HUDEP-2 (cell line): ENCODE measurements at regions not wholly inside any gene's neighbourhood (a gene's known extent, or its start where the extent isn't known, plus 50 kb on each side); places are given as distances from the start of the nearest gene placed in this dataset.
A peak's percentile ranks its signal among the peaks of the same experiment; 100 is the strongest.

Experiments
- DNase-seq, 76 experiments: peaks; one replicate each; lab custom pipeline; 2025; ENCODE audit not compliant: unreplicated experiment in 76 of 76; lab: John Stamatoyannopoulos, UW

DNA sequence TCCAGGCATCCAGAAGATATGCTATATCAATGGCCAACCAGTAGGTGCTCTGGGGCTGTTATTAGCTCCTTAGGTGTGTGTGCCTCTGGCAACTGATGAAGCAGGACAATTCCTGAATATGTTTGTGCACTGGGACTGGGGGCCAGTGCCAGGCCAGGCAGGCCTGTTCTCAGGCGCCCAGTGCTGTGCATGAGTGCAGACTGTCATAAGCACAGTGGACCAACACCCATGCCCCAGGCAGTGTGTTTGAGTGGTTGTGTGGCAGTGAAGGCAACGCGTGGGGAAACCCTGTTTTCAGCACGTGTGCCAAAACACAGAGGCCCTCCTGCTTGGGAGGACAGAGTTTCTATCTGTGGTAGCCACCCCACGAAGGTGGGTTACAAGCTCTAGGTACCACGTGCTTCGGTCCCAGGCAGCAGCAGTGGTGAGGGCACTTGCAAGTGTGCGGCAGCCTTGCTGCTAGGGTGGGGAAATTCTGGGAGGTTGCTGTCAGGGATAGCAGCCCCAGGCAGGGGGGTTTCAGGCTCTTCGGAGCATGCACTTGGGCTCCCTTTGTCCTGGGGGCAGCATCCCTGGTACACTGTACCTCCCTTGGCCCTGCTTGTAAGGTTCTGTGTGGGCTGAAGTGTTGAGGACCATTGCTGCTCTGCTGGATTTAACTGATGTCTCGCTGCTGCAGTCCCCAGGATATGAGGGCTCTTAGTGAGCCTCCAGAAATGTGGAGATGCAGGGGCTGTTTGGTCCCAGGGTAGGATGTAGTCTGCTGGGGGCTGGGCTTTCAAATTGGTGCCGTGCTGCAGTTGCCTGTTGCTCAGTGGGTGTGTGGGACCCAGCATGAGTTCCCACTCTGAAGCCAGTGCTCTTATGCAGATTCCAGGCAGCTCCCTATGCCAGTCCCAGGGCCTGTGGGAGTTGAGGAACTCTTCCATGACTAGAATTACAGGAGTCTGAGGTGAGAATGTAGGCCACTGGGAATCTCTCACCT is 280.9 kb downstream of the RPRM start:
- no peak for DNase-seq

DNA sequence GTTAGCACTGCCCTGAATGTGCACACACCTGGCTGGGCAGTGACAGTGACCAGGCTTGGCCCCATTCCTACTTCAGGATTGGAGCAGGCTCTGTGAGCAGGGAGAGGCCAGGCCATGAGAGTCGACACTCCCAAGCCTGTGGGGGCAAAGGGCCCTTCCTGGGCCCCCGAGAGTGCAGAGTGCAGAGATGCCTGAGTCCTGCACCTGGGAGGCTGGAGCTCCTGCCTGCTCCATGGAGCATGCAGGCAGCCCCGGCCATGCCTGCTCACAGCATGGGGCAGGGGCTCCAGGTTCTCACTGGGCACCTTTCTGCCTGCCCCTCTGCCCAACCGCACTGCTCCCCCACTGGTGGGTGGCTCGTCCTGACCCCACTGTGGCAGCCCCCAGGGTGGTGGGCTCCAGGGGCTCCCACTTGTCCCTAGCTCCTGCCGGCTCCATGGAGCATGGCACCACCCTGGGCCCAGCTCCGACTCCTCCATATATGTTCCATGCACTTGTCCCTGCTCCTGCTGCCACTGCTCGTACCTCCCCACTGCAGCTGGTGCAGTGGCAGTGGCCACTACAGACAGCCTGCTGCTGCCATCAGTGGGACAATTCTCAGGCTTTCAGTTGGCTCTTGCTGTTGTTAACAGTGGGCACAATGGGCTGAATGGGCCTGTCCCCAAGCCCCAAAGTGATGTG is 282.0 kb downstream of the RPRM start:
- DNase-seq = no peak

DNA sequence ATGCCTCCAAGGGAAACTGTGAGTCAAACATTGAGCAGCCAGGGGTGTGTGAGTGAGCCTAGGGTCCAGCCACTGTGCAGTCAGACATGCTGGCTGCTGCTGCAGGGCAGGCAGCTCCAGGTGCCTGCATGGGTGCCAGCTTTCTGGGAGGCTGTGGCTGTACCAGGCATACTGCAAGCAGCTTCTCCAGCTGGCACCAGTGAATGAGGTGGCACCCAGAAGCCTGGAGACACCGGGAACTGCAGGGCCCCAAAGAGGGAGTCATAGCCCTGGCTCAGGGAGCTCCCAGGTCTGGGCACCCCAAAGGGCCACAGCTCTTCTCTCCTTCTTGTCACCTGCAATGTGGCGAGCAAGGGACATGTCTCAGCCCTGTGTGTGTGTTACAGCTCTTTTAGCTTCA is 283.2 kb downstream of the RPRM start:
- DNase-seq = no peak

GRCh38 chr2:153189091-153189888 is 289.3 kb downstream of the RPRM start:
- DNase-seq = no peak

- no peak for DNase-seq
Measured at GRCh38 chr2:153179808-153180207, 298.8 kb downstream of the RPRM start.

GRCh38 chr2:153169609-153170008 is 309.0 kb downstream of the RPRM start:
- no peak for DNase-seq

DNA sequence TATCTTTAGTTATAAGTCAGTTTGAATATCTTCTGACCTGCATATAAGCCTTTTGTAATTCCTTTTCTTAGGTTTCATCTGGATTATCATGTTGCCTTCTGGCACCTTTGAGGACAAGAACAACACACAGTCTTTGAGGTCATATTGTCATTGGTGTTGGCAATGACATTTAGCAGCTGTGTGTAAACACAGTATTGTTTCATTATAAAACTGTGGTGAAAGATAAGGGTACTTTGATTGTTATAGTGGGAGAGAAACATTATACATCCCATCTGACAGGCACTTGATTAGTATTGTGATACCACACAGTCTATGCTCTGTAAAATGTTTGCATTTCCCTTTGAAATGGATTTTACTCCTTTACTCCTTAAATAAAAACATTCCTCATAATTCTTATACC is 313.5 kb downstream of the RPRM start:
- DNase-seq = no peak

- DNase-seq = peak in 15 of 76 experiments; percentile 0 to 23 (median 4)
Measured at GRCh38 chr2:153163055-153163454, 315.5 kb downstream of the RPRM start.

DNA sequence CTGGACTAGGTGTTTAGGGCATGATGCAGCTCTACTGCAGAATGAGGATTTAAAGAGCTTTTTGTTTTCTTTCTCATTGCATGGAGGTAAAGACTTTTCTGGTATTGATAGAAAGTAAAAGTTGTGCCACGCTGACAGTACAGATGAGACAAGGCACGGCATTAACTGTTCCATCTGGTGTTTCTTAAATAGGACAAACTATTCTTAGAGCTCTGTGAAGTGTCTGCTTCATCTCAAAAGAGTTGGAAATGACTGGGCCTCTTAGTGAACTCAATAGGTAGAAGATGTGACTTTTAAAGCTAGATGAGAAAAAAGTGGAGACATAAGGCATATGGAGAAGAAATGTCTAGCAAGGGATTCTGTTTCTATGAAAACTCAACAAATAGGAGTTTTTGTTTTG is 321.8 kb downstream of the RPRM start:
- DNase-seq = no peak

DNA sequence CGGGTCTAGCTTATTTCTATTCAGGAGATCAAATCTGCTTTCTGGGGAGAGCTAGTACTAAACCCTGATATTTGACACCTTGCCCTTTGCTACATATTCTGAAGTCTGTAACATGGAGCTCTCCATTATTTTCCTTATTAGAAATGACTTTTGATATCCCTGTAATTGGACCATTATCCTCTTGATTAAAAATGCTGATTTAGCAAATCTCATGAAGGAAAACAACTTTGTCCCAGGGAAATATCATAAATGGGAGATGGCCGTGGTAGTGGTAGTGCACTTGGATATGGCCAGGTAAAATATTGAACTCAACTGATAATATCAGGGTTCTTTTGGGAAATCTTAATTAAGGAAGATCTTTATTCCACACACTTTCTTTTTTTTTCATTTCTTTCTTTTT is 326.5 kb downstream of the RPRM start:
- DNase-seq = no peak

DNA sequence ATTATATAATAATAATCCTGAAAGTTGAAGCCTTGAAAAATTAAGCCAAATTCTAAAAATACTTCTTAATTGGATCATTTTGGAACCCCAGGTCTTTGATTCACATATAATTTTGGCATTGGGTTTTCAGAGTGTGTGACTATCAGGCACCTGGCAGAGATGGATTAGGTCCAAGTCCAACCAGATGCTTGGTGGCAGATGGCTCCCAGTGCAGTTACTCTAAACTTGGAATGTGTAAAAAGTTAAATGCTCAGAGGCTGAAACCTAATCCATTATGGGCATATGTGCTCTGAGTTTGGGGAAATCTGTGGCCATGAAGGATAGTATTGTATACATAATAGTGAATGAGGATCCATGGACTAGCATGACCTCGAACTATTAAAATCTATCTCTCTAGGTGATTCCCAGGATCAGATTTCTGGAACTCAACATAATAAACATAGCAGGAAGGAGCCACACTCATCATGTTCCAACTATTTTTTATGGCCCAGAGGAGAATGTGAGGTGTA is 333.0 kb downstream of the RPRM start:
- DNase-seq = no peak

- no peak for DNase-seq
Measured at GRCh38 chr2:153143540-153143939, 335.0 kb downstream of the RPRM start.

- DNase-seq = no peak
Measured at GRCh38 chr2:153140498-153140897, 338.1 kb downstream of the RPRM start.

DNA sequence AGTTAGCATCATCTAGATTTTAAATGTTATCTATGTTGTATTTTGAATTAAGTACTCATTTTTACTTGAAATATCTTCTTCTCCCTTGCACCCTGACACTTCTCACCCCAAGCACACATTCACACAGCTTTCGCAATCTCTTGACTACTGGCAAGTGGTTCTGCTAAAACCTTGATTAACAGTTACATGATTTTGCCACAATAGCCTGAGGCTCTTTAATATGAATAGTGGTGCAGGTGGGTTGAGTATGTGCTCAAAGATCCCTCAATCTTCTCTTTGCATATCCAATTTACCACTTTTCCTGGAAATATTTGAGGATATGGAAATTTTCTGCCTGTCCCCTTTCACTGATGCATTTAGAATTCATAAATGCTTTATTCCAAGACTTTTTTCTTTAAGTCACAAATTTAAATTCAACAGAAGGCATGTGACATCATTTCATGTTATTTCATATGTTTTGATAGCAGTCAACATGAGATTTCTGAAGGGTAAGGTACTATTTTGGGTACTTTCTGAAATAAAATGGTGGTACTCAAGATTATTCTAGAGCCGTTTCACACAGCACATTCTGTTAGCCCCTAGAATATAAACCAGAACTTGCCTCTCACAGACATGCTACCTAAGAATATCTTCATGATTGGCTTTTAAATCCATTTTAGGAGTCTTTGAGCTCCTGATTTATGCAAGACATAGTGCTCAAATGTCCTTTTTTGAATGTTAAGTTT is 339.7 kb downstream of the RPRM start:
- DNase-seq = no peak

DNA sequence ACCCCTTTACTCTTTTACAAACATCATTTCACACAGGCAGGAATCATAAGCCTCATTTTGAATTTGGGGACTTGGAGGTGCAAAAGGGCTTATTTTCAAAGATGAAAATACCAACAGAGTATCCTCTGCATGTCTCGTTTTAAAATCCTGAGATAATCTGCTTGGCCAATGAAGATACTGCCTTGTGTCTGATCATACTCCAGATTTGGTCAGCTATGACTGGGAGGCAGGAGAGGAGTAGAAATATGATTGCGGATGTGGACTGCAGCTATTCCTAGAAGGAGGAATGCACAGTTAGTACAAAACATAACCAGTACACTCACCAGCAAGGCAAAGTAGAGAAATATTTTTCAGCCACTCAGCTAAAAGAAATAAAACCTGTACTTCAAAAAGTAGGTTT is 342.3 kb downstream of the RPRM start:
- DNase-seq = no peak

- DNase-seq = no peak
Measured at GRCh38 chr2:153134725-153135124, 343.8 kb downstream of the RPRM start.

DNA sequence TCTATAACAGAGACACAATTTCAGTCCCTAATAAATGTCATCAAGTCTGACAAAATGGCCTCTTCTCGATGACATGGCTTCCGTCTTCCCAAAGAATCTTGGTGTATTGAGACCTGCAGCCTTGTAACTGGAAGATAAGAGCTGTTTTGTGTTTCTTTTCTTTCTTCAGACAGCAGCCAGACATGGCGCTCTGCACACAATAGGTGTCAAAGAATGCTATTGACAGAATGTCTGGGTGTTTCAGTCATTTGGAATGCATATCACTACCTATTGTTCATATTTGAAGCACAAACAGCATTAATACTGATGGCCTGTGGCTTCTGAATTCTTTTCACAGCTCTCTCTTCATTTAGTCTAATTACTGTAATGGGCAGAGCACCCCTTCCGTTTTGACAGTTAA is 344.8 kb downstream of the RPRM start:
- no peak for DNase-seq

DNA sequence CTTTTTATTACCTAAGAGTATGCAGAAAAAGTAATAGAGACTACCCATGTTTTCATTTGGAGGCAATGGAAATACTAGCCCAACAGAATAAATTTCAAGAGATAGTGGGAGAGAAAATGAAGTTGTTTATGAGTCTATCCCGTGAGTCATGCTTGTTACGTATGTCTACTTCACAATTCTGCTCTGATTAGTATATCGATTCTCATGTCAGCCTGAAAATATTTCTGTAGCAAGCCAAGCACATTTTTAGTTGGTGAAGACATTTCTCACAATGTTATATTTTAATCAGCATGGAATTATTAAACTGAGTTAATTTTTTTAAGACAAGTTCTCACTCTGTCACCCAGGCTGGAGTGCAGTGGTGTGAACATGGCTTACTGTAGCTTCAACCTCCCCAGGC is 346.1 kb downstream of the RPRM start:
- DNase-seq = no peak

DNA sequence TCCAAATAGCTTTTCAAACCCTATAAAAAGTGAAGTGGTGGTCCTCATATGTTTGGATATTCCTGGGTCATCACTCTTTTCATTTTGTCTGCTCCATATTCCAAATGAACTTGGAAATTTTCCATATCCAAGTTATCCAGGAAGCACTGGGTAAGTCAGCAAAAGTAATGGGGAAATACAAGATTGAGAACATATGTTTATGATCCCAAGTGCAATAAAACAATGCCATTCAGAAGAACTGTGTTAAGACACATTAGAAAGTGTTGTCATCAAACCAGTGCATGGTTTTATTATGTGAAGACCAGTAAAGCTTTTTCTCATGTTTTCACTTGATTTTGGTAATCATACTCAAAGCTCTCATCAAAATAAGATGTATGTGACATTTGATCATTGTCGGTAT is 363.4 kb downstream of the RPRM start:
- DNase-seq = no peak

DNA sequence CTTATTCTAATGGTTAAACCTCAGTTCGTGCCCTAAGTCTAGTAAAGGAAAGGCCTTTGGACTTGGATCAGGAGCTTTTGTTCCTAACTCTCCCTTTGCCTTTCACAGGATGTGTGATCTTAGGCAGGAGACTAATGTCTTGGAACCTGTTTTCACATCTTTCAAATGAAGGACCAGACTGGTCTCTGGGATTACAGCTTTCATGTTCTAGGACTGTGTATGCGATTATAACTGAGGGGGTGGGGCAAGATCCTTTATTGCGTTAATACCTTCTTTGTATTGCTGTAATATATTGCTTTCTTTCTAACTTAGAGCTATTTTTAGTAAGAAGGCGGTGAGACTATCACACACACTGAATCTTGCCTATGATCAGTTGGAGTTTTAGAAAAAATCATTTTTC is 368.1 kb downstream of the RPRM start:
- DNase-seq = no peak
